GM21528 (cell line): ENCODE measurements at regions not wholly inside any gene's neighbourhood (a gene's known extent, or its start where the extent isn't known, plus 50 kb on each side); places are given as distances from the start of the nearest gene placed in this dataset.

Source experiments
- ATAC-seq: cut with Tn5 transposase; IDR thresholded peaks from one replicate; pipeline ENCODE4 v1.9.1; 2021; ENCODE audit warnings: mild to moderate bottlenecking, moderate library complexity; ENCODE audit not compliant: unreplicated experiment, low FRiP score

GRCh38 chr1:8147956-8148355, 121.8 kb upstream of the ERRFI1 start:
- no peak for ATAC-seq

DNA sequence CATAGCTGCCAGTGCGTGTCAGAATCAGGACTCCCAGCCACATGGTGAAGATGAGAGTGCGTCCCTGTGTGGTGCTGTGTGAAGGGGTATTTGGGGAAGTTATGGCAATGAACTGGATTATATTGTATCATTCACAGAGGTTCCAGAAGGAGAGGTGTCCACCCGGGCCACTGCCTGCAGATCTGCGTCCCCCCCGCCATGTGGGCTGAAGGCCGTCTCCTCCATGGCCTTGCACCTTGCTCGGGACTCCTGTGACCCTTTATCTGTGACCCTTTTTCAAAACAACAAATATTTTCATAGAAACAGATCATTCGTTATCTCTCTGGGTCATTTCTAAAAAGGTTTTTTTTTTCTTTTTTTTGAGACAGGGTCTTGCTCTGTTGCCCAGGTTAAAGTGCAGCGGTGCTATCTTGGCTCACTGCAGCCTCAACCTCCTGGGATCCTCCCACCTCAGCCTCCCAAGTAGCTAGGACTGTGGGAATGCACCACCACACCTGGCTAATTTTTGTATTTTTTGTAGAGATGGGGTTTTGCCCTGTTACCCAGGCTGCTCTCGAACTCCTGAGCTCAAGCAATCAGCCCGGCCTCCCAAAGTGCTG, 120.2 kb upstream of the ERRFI1 start:
- no peak for ATAC-seq

- ATAC-seq, result no peak
Observed at GRCh38 chr1:8145545-8146202, 119.6 kb upstream of the ERRFI1 start.

GRCh38 chr1:8144323-8144722, 118.2 kb upstream of the ERRFI1 start:
- ATAC-seq, result no peak

GRCh38 chr1:8142955-8143629, 117.0 kb upstream of the ERRFI1 start:
- ATAC-seq, result no peak

DNA sequence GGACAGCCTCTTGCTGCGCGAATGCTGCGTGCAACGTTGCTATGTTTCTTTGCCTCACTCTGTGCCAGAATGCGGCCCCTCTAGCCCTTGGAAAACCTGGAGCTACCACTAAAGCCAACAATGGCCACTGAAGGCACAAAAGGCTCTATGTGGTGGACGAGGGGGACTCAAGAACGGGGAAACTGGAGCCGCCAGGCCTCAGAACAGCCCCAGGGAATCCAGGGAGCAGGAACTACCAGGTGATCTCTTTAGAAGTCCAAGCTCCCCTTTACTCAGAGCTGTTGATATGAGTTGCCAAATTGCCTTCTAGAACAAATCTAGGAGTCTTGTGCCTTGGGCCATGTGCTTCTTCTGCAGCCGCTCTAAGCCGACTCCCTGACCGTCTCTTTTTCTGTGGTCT, 113.8 kb upstream of the ERRFI1 start:
- no peak for ATAC-seq

DNA sequence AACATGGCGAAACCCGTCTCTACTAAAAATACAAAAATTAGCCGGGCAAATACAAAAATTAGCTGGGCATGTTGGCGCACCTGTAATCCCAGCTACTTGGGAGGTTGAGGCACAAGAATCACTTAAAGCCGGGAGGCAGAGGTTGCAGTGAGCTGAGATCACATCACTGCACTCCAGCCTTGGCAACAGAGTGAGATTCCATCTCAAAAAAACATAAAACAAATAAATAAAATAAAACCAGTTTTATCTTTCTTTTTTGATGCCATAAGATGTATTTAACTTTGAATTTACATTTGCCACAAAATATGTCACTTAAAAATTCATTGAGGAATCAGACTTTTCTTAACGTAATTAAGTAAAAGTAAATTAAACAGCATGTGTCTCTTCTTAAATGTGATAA, 113.3 kb upstream of the ERRFI1 start:
- ATAC-seq, result no peak

GRCh38 chr1:8138673-8139072, 112.6 kb upstream of the ERRFI1 start:
- no peak for ATAC-seq

DNA sequence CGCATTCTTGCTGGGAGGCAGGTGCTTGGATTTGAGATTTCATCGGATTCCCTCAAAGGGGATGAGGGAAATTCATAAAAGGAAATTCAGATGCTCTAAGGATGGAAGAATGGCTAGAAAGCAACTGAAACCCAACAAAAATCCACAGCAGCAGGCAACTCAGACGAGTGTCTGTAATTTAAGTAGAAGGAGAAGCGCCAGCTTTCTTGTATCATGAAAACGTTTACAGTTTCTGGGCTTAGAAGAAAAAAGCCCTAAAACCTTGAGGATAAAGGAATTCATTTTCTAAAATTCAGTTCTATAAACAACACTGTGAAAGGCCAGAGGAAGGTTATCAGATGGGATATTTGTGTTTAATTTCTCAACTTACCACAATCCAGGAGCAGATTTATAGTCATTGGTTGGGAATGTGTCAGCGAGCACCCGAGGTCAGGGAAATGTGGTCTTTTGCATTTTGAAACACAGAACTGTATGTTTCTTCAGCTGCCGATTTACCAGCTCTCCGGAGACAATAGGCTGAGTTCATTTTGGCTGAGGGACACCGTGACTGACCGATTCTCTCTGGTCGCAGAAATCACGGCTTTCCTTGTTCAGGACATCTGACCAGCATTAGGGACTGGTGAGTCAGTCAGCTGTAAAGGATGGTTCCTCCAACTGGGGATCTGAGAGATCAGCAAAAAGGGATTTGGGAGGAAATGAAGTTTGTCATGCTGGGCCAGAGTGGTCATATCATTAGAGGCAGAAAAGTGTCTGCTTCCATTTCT, 111.6 kb upstream of the ERRFI1 start:
- ATAC-seq, result no peak

GRCh38 chr1:8136766-8137165, 110.7 kb upstream of the ERRFI1 start:
- ATAC-seq, result no peak

- ATAC-seq, result no peak
Observed at GRCh38 chr1:8135250-8135649, 109.1 kb upstream of the ERRFI1 start.

DNA sequence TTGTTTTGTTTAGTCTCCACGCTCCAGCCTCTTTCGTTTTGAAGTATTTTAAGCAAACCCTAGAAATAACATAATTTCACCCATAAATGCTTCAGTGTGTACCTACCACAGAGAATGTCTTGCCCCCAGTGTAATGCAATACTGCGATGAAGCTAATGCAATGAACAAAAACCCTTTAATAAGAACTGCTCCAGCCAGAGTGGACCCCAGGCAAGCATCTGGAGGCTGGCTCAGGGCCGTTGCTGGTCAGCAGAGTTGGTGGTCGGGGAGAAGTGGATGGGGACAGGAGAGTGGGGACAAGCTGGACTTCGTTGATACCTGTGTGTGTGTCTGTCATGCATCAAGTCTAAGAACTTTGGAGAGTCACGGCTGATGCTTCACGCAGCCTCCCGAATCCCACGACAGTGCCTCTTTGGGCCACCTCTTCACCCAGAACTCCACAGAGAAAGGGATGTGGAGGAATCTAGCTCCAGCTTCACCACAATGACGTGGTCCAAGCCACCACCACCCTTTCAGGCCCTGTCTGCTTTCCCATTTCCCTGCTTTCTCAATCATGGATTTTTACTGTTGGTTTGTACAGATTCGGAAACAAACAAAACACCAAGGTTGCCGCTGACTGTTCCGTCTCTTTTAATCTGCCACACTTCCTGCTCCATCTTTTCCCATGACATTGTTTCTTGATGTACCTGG, 108.6 kb upstream of the ERRFI1 start:
- ATAC-seq, result no peak

DNA sequence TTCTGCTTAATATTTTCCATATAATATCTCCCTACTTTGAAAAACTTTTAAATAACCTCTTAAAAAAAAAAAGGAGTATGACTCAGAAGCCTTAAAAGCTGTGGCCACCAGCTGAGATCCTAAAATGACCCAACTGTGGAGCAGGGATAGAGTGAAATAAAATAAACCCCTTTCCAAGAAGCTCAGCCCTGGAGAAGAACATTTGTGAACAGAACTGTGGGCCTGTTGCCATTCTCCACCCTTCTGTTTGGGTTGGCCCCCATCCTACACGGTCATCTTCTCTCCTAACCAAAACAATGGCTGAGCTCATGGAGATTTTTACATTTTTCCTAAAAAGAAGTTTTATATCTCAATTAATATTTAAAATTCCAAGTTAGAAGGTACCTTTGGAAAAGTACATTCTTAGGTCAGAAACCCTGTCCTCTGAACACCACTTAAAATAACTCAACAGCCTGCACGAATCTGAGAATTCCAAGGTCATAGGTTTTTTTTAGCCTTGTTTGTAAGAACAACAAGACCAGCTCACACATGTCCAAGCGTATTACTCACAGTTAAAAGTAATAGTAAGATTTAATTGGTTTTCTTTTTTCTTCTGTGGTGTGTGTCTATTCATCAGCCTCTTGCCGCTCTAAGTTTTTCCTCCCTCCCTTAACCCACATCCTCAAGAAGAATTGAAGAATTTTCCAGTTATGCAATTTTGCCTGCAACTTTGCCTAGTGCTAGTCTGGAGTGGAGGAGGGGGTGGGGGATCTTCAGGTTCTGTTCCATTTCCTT, 107.7 kb upstream of the ERRFI1 start:
- ATAC-seq, result no peak

DNA sequence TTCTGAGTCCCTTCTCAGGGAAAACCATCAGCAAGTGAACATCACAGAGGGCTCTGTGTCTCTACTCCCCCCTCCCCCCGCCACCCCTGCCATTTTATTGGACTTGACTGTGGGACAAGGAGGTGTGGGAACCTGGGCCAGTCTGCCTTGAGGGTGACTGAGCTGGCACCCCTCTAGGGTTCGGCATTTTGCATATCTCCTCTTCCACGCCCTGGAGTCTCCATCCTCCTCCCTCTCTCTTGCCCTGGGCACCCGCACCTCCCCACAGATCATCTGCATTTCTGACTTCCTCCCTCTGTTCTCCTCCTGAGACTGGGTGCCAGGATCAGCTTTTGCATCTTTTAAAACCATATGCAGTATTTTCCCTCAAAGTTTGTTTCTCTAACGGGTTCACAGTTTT, 107.1 kb upstream of the ERRFI1 start:
- ATAC-seq, result no peak

- no peak for ATAC-seq
Observed at GRCh38 chr1:8127171-8127641, 101.1 kb upstream of the ERRFI1 start.

GRCh38 chr1:8122477-8123407, 96.6 kb upstream of the ERRFI1 start:
- no peak for ATAC-seq

DNA sequence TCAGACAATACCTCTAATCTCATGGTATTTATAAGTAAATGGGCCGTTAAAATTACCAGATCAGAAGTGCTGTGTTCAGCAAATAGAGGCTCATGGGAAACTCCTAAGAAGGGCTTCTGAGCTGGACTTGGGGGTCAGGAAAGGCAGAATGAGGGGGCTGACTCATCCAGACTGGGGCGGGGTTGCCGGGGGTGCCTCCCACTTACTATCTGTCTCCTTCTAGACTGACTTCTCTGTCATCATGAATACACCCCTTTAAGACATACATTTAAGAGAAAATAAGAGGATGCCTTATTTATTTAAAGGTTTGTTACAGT, 96.0 kb upstream of the ERRFI1 start:
- ATAC-seq, result no peak

GRCh38 chr1:8121261-8122159, 95.4 kb upstream of the ERRFI1 start:
- ATAC-seq, result no peak
